OCI-LY1 (cell line): ENCODE measurements at regions not wholly inside any gene's neighbourhood (a gene's known extent, or its start where the extent isn't known, plus 50 kb on each side); places are given as distances from the start of the nearest gene placed in this dataset.

Experiments used
- H2AFZ ChIP-seq: fragments of 200-600 bp; sonication (generic), shearing (Covaris generic); 2 replicates; pipeline ENCODE4 v1.6.0; 2014; ENCODE audit warnings: antibody characterized with exemption, mild to moderate bottlenecking, low read length
- H3F3A ChIP-seq: fragments of 200-600 bp; sonication (generic), shearing (Covaris generic); 2 replicates; pipeline ENCODE4 v1.6.0; 2014; ENCODE audit warnings: mild to moderate bottlenecking, antibody characterized with exemption, low read length, moderate library complexity; ENCODE audit not compliant: insufficient read depth
- H3K27ac ChIP-seq: fragments of 200-600 bp; sonication (generic); 2 replicates; pipeline ENCODE4 v1.5.1; 2014; ENCODE audit warnings: low read length, mixed run types, mild to moderate bottlenecking, low read depth; ENCODE audit not compliant: poor library complexity, severe bottlenecking
- H3K27me3 ChIP-seq: fragments of 200-600 bp; sonication (generic); 2 replicates; pipeline ENCODE4 v1.6.0; 2014; ENCODE audit warnings: antibody characterized with exemption, mild to moderate bottlenecking, low read length, moderate library complexity; ENCODE audit not compliant: insufficient read depth
- H3K36me3 ChIP-seq: fragments of 200-600 bp; sonication (generic); 2 replicates; pipeline ENCODE4 v1.6.1; 2014; ENCODE audit warnings: mild to moderate bottlenecking, antibody characterized with exemption, low read length, moderate library complexity, mixed read lengths; ENCODE audit not compliant: insufficient read depth
- H3K4me1 ChIP-seq: fragments of 200-600 bp; sonication (generic); 2 replicates; pipeline ENCODE4 v1.5.1; 2014; ENCODE audit warnings: mild to moderate bottlenecking, low read length, moderate library complexity; ENCODE audit not compliant: insufficient read depth, severe bottlenecking
- H3K4me2 ChIP-seq: fragments of 200-600 bp; sonication (generic), shearing (Covaris generic); 2 replicates; pipeline ENCODE4 v1.6.1; 2014; ENCODE audit warnings: low read length
- H3K4me3 ChIP-seq: fragments of 200-600 bp; sonication (generic); 2 replicates; pipeline ENCODE4 v1.5.1; 2014; ENCODE audit warnings: low read length, low read depth, mild to moderate bottlenecking, mixed read lengths; ENCODE audit not compliant: poor library complexity, severe bottlenecking
- H3K79me2 ChIP-seq: fragments of 200-600 bp; shearing (Covaris generic); 2 replicates; pipeline ENCODE4 v1.6.1; 2016; ENCODE audit warnings: mixed run types, low read length, mixed read lengths; ENCODE audit not compliant: insufficient read depth
- H3K9ac ChIP-seq: fragments of 200-600 bp; sonication (generic), shearing (Covaris generic); 2 replicates; pipeline ENCODE4 v1.6.1; 2014; ENCODE audit warnings: mild to moderate bottlenecking, low read length, mixed read lengths
- H3K9me2 ChIP-seq: fragments of 200-600 bp; sonication (generic), shearing (Covaris generic); 2 replicates; pipeline ENCODE4 v1.6.1; 2014; ENCODE audit warnings: low read depth, mild to moderate bottlenecking, low read length, mixed read lengths
- H3K9me3 ChIP-seq: fragments of 200-600 bp; shearing (Covaris generic); 2 replicates; pipeline ENCODE4 v1.6.1; 2014; ENCODE audit warnings: low read length, mixed read lengths
- H4K20me1 ChIP-seq: fragments of 200-600 bp; sonication (generic), shearing (Covaris generic); 2 replicates; pipeline ENCODE4 v1.6.0; 2016; ENCODE audit warnings: mild to moderate bottlenecking, low read length; ENCODE audit not compliant: insufficient read depth
- EZH2 ChIP-seq: fragments of 200-600 bp; sonication (generic), shearing (Covaris generic); IDR thresholded peaks from 2 replicates; pipeline ENCODE4 v1.8.0; 2017; ENCODE audit warnings: borderline replicate concordance, mixed run types, mild to moderate bottlenecking, antibody characterized with exemption, low read length, moderate library complexity, mixed read lengths
- TF ChIP-seq, protein P1 (sequence below): fragments of 200-600 bp; sonication (generic), shearing (Covaris generic); IDR thresholded peaks from 2 replicates; pipeline ENCODE4 v1.5.1; 2017; ENCODE audit warnings: mild to moderate bottlenecking, antibody characterized with exemption, low read length, moderate library complexity, mixed read lengths

GRCh38 chr4:178280362-178280761 lies 838.1 kb upstream of the AGA start:
- H3F3A ChIP-seq: no peaks in the 10 kb centered on the region
- no peak overlapping the region for H3K27ac ChIP-seq
- H3K27me3 ChIP-seq: no peaks in the 10 kb centered on the region
- no peak overlapping the region for H3K9ac ChIP-seq
- H3K4me2 ChIP-seq: no peak overlapping the region
- no peaks in the 10 kb centered on the region for H4K20me1 ChIP-seq
- no peaks in the 10 kb centered on the region for H3K79me2 ChIP-seq
- H3K9me3 ChIP-seq: no peaks in the 10 kb centered on the region
- no peaks in the 10 kb centered on the region for H3K9me2 ChIP-seq
- H3K4me3 ChIP-seq: no peak overlapping the region
- no peaks in the 10 kb centered on the region for H3K4me1 ChIP-seq
- H3K36me3 ChIP-seq: no peaks in the 10 kb centered on the region
- no peak for TF ChIP-seq EZH2
- TF ChIP-seq, protein P1, sequence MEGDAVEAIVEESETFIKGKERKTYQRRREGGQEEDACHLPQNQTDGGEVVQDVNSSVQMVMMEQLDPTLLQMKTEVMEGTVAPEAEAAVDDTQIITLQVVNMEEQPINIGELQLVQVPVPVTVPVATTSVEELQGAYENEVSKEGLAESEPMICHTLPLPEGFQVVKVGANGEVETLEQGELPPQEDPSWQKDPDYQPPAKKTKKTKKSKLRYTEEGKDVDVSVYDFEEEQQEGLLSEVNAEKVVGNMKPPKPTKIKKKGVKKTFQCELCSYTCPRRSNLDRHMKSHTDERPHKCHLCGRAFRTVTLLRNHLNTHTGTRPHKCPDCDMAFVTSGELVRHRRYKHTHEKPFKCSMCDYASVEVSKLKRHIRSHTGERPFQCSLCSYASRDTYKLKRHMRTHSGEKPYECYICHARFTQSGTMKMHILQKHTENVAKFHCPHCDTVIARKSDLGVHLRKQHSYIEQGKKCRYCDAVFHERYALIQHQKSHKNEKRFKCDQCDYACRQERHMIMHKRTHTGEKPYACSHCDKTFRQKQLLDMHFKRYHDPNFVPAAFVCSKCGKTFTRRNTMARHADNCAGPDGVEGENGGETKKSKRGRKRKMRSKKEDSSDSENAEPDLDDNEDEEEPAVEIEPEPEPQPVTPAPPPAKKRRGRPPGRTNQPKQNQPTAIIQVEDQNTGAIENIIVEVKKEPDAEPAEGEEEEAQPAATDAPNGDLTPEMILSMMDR: no peak
- no peak overlapping the region for H2AFZ ChIP-seq

DNA sequence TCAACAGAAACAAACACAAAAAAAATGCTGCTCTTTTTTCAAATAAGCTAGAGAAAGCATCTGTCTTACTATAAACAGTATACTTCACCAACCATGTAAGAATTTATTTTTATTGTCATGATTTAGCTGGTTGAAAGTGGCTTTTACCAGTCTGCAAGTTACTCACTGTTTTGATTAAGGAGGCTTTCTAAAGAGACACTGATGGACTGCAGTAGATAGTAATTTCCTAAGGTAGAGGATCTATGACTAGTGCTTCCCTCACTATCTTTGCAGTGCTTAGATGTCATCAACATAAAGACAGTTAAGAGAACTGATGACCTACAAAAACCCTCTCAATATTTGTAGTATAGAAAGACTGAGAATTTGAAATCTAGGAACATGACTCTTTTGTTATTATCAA lies 846.2 kb upstream of the AGA start:
- H3K27me3 ChIP-seq: no peaks in the 10 kb centered on the region

GRCh38 chr4:178293601-178294000 lies 851.4 kb upstream of the AGA start:
- no peaks in the 10 kb centered on the region for H3K36me3 ChIP-seq
- TF ChIP-seq, protein P1: no peak
- TF ChIP-seq EZH2: no peak

More for the DNA sequence above, 846.2 kb upstream of the AGA start:
- Histone ChIP-seq H2AFZ (no peak overlapping the region), H3K9me2 (no peaks in the 10 kb centered on the region), H3F3A (no peaks in the 10 kb centered on the region), H3K36me3 (no peaks in the 10 kb centered on the region), H3K79me2 (no peaks in the 10 kb centered on the region), H3K4me2 (no peak overlapping the region), H3K9ac (no peak overlapping the region), H4K20me1 (no peaks in the 10 kb centered on the region), H3K27ac (no peak overlapping the region), H3K9me3 (no peaks in the 10 kb centered on the region), H3K4me1 (no peaks in the 10 kb centered on the region), H3K4me3 (no peak overlapping the region)
- TF ChIP-seq, protein P1: no peak
- no peak for TF ChIP-seq EZH2

More at GRCh38 chr4:178293601-178294000, 851.4 kb upstream of the AGA start:
- Histone ChIP-seq H3K4me2 (no peak overlapping the region), H2AFZ (no peak overlapping the region), H3K79me2 (no peaks in the 10 kb centered on the region), H3K9me3 (no peaks in the 10 kb centered on the region), H3K27ac (no peak overlapping the region), H3K9ac (no peak overlapping the region), H3K27me3 (no peaks in the 10 kb centered on the region), H4K20me1 (no peaks in the 10 kb centered on the region), H3K9me2 (no peaks in the 10 kb centered on the region), H3K4me1 (no peaks in the 10 kb centered on the region), H3K4me3 (no peak overlapping the region), H3F3A (no peaks in the 10 kb centered on the region)
